OCI-M1 (cell line): ENCODE measurements at regions not wholly inside any gene's neighbourhood (a gene's known extent, or its start where the extent isn't known, plus 50 kb on each side); places are given as distances from the start of the nearest gene placed in this dataset.

ENCODE experiments used
- DNase-seq: peaks from one replicate; lab custom pipeline; 2025; lab: John Stamatoyannopoulos, UW

GRCh38 chr12:92089559-92089958 is 56.1 kb downstream of the BTG1 start:
- DNase-seq = no peak

- DNase-seq = no peak
These were observed 56.8 kb downstream of the BTG1 start for GRCh38 chr12:92088805-92089204.

GRCh38 chr12:92085736-92086040 is 60.0 kb downstream of the BTG1 start:
- DNase-seq = no peak

- DNase-seq = no peak
These were observed 60.5 kb downstream of the BTG1 start for GRCh38 chr12:92085040-92085735.

- DNase-seq = no peak
These were observed 64.7 kb downstream of the BTG1 start for GRCh38 chr12:92080911-92081285.

GRCh38 chr12:92079054-92079385 is 66.6 kb downstream of the BTG1 start:
- DNase-seq = no peak

GRCh38 chr12:92078167-92079053 is 67.2 kb downstream of the BTG1 start:
- peak; percentile 59 for DNase-seq

- DNase-seq = no peak
These were observed 68.1 kb downstream of the BTG1 start for GRCh38 chr12:92077530-92077929.

GRCh38 chr12:92076101-92076500 is 69.5 kb downstream of the BTG1 start:
- no peak for DNase-seq

GRCh38 chr12:92075425-92075914 is 70.2 kb downstream of the BTG1 start:
- DNase-seq = peak; percentile 35

- DNase-seq = no peak
These were observed 70.8 kb downstream of the BTG1 start for GRCh38 chr12:92074889-92075288.

GRCh38 chr12:92073094-92073493 is 72.6 kb downstream of the BTG1 start:
- DNase-seq = no peak

- no peak for DNase-seq
These were observed 73.5 kb downstream of the BTG1 start for GRCh38 chr12:92072112-92072511.

- DNase-seq = peak; percentile 22
These were observed 74.7 kb downstream of the BTG1 start for GRCh38 chr12:92070864-92071445.

GRCh38 chr12:92070054-92070863 is 75.4 kb downstream of the BTG1 start:
- DNase-seq = no peak

GRCh38 chr12:92068459-92068858 is 77.2 kb downstream of the BTG1 start:
- DNase-seq = no peak

- DNase-seq = no peak
These were observed 80.0 kb downstream of the BTG1 start for GRCh38 chr12:92065639-92066038.

- DNase-seq = no peak
These were observed 80.6 kb downstream of the BTG1 start for GRCh38 chr12:92065018-92065499.

GRCh38 chr12:92064422-92064821 is 81.2 kb downstream of the BTG1 start:
- no peak for DNase-seq

GRCh38 chr12:92063641-92064040 is 82.0 kb downstream of the BTG1 start:
- DNase-seq = no peak

GRCh38 chr12:92062539-92063493 is 82.8 kb downstream of the BTG1 start:
- DNase-seq = no peak
